ENCODE measurements at regions not wholly inside any gene's neighbourhood (a gene's known extent, or its start where the extent isn't known, plus 50 kb on each side); places are given as distances from the start of the nearest gene placed in this dataset.

DNA sequence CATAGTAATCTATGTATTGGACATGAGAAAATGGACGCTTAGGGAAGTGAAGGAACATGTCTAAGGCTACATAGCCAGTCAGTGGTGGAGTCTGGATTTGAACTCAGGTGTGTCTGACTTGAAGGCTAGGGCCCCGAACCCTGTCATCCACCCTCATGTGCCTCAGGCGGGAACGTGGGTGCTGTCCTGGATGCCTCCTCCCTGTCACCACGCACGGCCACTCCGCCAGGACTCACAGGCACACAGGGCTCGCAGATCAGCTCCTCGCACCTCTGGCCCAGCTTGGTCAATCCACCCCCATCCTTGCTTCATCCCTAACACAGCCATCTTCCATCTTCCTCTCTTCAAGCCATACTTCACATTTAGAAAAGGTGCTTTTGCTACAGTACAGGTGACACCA is 154.7 kb downstream of the KCNJ12 start:
- no peak for TF ChIP-seq CTCF (IDR thresholded peaks at IDR 0.05; ENCODE audit: low read depth, low read length)
- no peak overlapping the region for H3K4me3 ChIP-seq (ENCODE audit: low read depth, low read length)
- in situ Hi-C loops (cut with HindIII; ENCODE audit: low sequenced_read_pairs): no loop called here
- no peak for DNase-seq (ENCODE audit: low read depth, low spot score)

- TF ChIP-seq CTCF (IDR thresholded peaks at IDR 0.05; ENCODE audit: low read depth, low read length): no peak
- DNase-seq (ENCODE audit: low read depth, low spot score): no peak
- in situ Hi-C loops (cut with HindIII; ENCODE audit: low sequenced_read_pairs): no loop called here
- H3K4me3 ChIP-seq (ENCODE audit: low read depth, low read length): no peak overlapping the region
These were observed 156.7 kb downstream of the KCNJ12 start for GRCh38 chr17:21532763-21533385.

DNA sequence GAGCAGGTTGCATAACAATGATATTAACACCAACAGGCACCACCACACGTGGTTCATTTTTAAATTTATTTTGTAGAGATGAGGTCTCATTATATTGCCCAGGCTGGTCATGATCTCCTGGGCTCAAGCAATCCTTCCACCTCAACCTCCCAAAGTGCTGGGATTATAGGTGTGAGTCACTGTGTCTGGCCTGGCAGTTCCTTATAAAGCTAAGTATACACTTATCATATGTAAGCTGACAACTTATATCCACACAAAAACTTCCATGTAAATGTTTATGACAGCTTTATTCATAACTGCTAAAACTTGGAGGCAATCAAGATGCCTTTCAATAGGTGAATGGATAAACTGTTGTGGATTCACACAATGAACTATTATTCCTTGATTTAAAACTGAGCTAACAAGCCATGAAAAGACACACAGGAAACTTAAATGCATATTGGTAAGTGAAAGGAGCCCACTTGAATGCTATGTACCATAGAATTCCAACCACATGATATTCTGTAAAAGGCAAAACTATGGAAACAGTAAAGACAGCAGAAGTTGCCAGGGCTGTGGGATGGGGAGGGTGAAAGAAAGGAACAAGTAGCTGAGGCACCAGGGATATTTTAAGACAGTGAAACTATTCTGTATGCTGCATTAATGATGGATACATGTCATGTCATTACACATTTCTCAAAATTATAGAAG is 156.5 kb upstream of the KCNJ18 start:
- no peak overlapping the region for H3K4me3 ChIP-seq (ENCODE audit: low read depth, low read length)
- no peak for DNase-seq (ENCODE audit: low read depth, low spot score)
- in situ Hi-C loops (cut with HindIII; ENCODE audit: low sequenced_read_pairs): no loop called here
- no peak for TF ChIP-seq CTCF (IDR thresholded peaks at IDR 0.05; ENCODE audit: low read depth, low read length)

DNA sequence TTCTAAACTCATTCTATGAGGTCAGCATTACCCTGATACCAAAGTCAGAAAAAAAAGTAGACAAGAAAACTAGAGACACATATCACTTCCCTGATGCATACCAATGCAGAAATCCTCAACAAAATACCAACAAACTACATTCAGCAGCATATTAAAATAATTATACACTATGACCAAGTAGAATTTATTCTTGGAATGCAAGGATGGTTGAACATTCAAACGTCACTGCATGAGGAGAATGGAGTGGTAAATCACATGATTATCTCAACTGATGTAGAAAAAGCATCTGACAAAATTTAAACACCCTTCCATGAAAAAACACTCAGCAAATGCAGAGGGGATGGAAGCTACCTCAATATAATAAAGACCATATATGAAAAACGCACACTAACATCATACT is 155.0 kb upstream of the KCNJ18 start:
- in situ Hi-C loops (cut with HindIII; ENCODE audit: low sequenced_read_pairs): no loop called here
- no peak overlapping the region for H3K4me3 ChIP-seq (ENCODE audit: low read depth, low read length)
- no peak for TF ChIP-seq CTCF (IDR thresholded peaks at IDR 0.05; ENCODE audit: low read depth, low read length)
- DNase-seq (ENCODE audit: low read depth, low spot score): no peak

- TF ChIP-seq CTCF (IDR thresholded peaks at IDR 0.05; ENCODE audit: low read depth, low read length): no peak
- DNase-seq (ENCODE audit: low read depth, low spot score): no peak
- in situ Hi-C loops (cut with HindIII; ENCODE audit: low sequenced_read_pairs): no loop called here
- H3K4me3 ChIP-seq (ENCODE audit: low read depth, low read length): no peak overlapping the region
These were observed 153.7 kb upstream of the KCNJ18 start for GRCh38 chr17:21538615-21539014.

GRCh38 chr17:21539146-21539545 is 153.2 kb upstream of the KCNJ18 start:
- in situ Hi-C loops (cut with HindIII; ENCODE audit: low sequenced_read_pairs): no loop called here
- no peak overlapping the region for H3K4me3 ChIP-seq (ENCODE audit: low read depth, low read length)
- DNase-seq (ENCODE audit: low read depth, low spot score): no peak
- no peak for TF ChIP-seq CTCF (IDR thresholded peaks at IDR 0.05; ENCODE audit: low read depth, low read length)

All from astrocyte of the spinal cord (primary cell).